H1 (cell line): ENCODE measurements at regions not wholly inside any gene's neighbourhood (a gene's known extent, or its start where the extent isn't known, plus 50 kb on each side); places are given as distances from the start of the nearest gene placed in this dataset.

Experiments
- BACH1 ChIP-seq: IDR thresholded peaks from 2 replicates; pipeline ENCODE4 v1.6.1; 2012; ENCODE audit warnings: low read length, improper control_type of control experiment
- BRCA1 ChIP-seq: IDR thresholded peaks from 2 replicates; pipeline ENCODE4 v1.6.1; 2012; ENCODE audit warnings: low read depth, low read length, improper control_type of control experiment
- CEBPB ChIP-seq: IDR thresholded peaks from 2 replicates; pipeline ENCODE4 v1.6.1; 2012; ENCODE audit warnings: low read depth, low read length
- CHD2 ChIP-seq: IDR thresholded peaks from 2 replicates; pipeline ENCODE4 v1.6.1; 2012; ENCODE audit warnings: low read length, improper control_type of control experiment
- CREB1 ChIP-seq: IDR thresholded peaks from 2 replicates; pipeline ENCODE4 v1.6.1; 2012; ENCODE audit warnings: inconsistent platforms
- CTCF ChIP-seq, 3 experiments: IDR thresholded peaks; 1 replicate in 2 of 3; 2 replicates in 1 of 3; pipeline versions ENCODE4 v1.5.1 to v1.6.1; 2011; ENCODE audit warnings: low read length in 3 of 3, mild to moderate bottlenecking in 3 of 3, inconsistent platforms in 2 of 3, low read depth in 1 of 3, moderate library complexity in 1 of 3; ENCODE audit not compliant: insufficient read depth in 1 of 3; ENCODE audit errors: control extremely low read depth in 1 of 3
- EP300 ChIP-seq, 2 experiments: IDR thresholded peaks; 1 replicate in 1 of 2; 2 replicates in 1 of 2; pipeline ENCODE4 v1.6.1; 2011 to 2012; ENCODE audit warnings: low read depth in 2 of 2, low read length in 2 of 2, mild to moderate bottlenecking in 2 of 2, borderline replicate concordance in 1 of 2, inconsistent platforms in 1 of 2, moderate library complexity in 1 of 2
- EZH2 ChIP-seq: fragments of 200-600 bp; sonication (generic); IDR thresholded peaks from 2 replicates; pipeline ENCODE4 v1.7.1; 2012; ENCODE audit warnings: low read depth, mild to moderate bottlenecking, moderate library complexity, low read length, inconsistent platforms; ENCODE audit not compliant: severe bottlenecking
- GTF2F1 ChIP-seq: IDR thresholded peaks from 2 replicates; pipeline ENCODE4 v1.6.1; 2012; ENCODE audit warnings: low read depth, low read length, improper control_type of control experiment, borderline replicate concordance
- KDM1A ChIP-seq: fragments of 200-600, 300-600 bp; sonication (generic); IDR thresholded peaks from 2 replicates; pipeline ENCODE4 v1.7.1; 2016; ENCODE audit warnings: mild to moderate bottlenecking, low read length, borderline replicate concordance
- POLR2A ChIP-seq, 2 experiments: IDR thresholded peaks; 1 replicate in 1 of 2; 2 replicates in 1 of 2; pipeline ENCODE4 v1.6.1; 2011; ENCODE audit warnings: low read depth in 2 of 2, low read length in 2 of 2, mild to moderate bottlenecking in 2 of 2; ENCODE audit errors: control extremely low read depth in 1 of 2
- POLR2AphosphoS5 ChIP-seq: IDR thresholded peaks from 2 replicates; pipeline ENCODE4 v1.6.1; 2011; ENCODE audit warnings: low read depth, low read length
- SP2 ChIP-seq: IDR thresholded peaks from 2 replicates; pipeline ENCODE4 v1.6.1; 2012; ENCODE audit warnings: mild to moderate bottlenecking, low read length, inconsistent platforms
- TF ChIP-seq, protein P1 (sequence below): IDR thresholded peaks from 2 replicates; pipeline ENCODE4 v1.6.1; 2012; ENCODE audit warnings: inconsistent platforms

- TF ChIP-seq CTCF (IDR thresholded peaks at IDR 0.05; ENCODE audit: control extremely low read depth in 1 of 3, insufficient read depth in 1 of 3, low read depth in 1 of 3, low read length in 3 of 3), result no peak
- no peak for TF ChIP-seq POLR2AphosphoS5
- no peak for TF ChIP-seq KDM1A
- no peak for TF ChIP-seq CHD2
- TF ChIP-seq, protein P1, sequence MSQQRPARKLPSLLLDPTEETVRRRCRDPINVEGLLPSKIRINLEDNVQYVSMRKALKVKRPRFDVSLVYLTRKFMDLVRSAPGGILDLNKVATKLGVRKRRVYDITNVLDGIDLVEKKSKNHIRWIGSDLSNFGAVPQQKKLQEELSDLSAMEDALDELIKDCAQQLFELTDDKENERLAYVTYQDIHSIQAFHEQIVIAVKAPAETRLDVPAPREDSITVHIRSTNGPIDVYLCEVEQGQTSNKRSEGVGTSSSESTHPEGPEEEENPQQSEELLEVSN, result no peak
- TF ChIP-seq CEBPB, result no peak
- TF ChIP-seq SP2, result no peak
- no peak for TF ChIP-seq EP300 (IDR thresholded peaks at IDR 0.05; ENCODE audit: borderline replicate concordance in 1 of 2, low read depth in 2 of 2, low read length in 2 of 2)
- no peak for TF ChIP-seq EZH2
- no peak for TF ChIP-seq BACH1
- TF ChIP-seq POLR2A (IDR thresholded peaks at IDR 0.05; ENCODE audit: control extremely low read depth in 1 of 2, low read depth in 2 of 2, low read length in 2 of 2), result no peak
- no peak for TF ChIP-seq CREB1
- TF ChIP-seq BRCA1, result no peak
- no peak for TF ChIP-seq GTF2F1
Observed at GRCh38 chr18:78777992-78778391, 201.6 kb upstream of the SALL3 start.
